ENCODE measurements at regions not wholly inside any gene's neighbourhood (a gene's known extent, or its start where the extent isn't known, plus 50 kb on each side); places are given as distances from the start of the nearest gene placed in this dataset.

DNA sequence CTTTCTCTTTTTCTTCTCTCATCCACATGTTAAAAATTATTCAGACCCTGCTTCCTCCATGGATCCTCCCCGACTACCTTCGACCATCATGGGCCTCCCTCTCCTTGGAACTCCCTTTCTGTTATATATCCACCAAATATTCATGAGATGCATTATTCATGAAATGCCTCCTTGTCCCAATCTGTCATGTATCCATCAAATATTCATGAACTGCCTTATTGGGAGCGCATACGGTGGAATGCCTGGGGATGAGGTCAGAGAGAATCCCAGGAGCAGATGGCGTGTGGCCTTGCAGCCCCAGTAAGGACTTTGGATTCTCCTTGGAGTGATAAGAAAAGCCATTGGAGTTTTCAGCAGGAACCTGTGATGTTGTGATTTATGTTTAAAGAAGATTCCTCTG, 97.0 kb downstream of the NRN1 start:
- no peak for DNase-seq
- Histone ChIP-seq H3K4me2 (replicated peaks; ENCODE audit: extremely low read depth, low read length, poor library complexity, severe bottlenecking) (no peak overlapping the region), H3K36me3 (replicated peaks in 1 of 2; ENCODE audit: control insufficient read depth in 1 of 2, insufficient read depth in 2 of 2, low read length in 2 of 2) (no peaks in the 10 kb centered on the region), H3K79me2 (ENCODE audit: insufficient read depth, low read length) (no peaks in the 10 kb centered on the region), H2AFZ (ENCODE audit: insufficient read depth, low read depth, low read length, poor library complexity, severe bottlenecking) (no peak overlapping the region), H3K27me3 (ENCODE audit: control insufficient read depth in 2 of 2, insufficient read depth in 2 of 2, low read length in 2 of 2) (no peaks in the 10 kb centered on the region), H3K4me1 (ENCODE audit: control insufficient read depth in 1 of 2, insufficient read depth in 2 of 2, low read length in 2 of 2) (no peaks in the 10 kb centered on the region), H3K9ac (ENCODE audit: insufficient read depth, low read length, poor library complexity, severe bottlenecking) (no peak overlapping the region), H3K4me3 (replicated peaks in 1 of 3; ENCODE audit: low read depth in 2 of 3, low read length in 3 of 3) (no peak overlapping the region), H3K27ac (ENCODE audit: low read depth in 1 of 2, low read length in 2 of 2) (no peak overlapping the region), H4K20me1 (ENCODE audit: insufficient read depth, low read length) (no peaks in the 10 kb centered on the region), H3K9me3 (replicated peaks in 1 of 2; ENCODE audit: control insufficient read depth in 1 of 2, insufficient read depth in 1 of 2, low read length in 2 of 2) (no peaks in the 10 kb centered on the region)
- intact Hi-C loops (cut with micrococcal nuclease), result no loop called here
- Mint-ChIP-seq H3K27me3 (ENCODE audit: low read depth in 3 of 3) (peaks cover 4 to 10% (median 6%) of the 10 kb centered on the region in 3 donors), H3K36me3 (no peaks in the 10 kb centered on the region), H3K27ac (peak overlapping the region in 1 of 7 donors; percentile 32), H3K9me3 (peaks cover 0 to 6% (median 2%) of the 10 kb centered on the region in 7 donors), H3K4me1 (no peaks in the 10 kb centered on the region), H3K4me3 (no peak overlapping the region)
- WGBS (ENCODE audit: insufficient coverage), result 98% methylated on average over 5 of the region's 5 CpGs
- TF ChIP-seq, protein P1, sequence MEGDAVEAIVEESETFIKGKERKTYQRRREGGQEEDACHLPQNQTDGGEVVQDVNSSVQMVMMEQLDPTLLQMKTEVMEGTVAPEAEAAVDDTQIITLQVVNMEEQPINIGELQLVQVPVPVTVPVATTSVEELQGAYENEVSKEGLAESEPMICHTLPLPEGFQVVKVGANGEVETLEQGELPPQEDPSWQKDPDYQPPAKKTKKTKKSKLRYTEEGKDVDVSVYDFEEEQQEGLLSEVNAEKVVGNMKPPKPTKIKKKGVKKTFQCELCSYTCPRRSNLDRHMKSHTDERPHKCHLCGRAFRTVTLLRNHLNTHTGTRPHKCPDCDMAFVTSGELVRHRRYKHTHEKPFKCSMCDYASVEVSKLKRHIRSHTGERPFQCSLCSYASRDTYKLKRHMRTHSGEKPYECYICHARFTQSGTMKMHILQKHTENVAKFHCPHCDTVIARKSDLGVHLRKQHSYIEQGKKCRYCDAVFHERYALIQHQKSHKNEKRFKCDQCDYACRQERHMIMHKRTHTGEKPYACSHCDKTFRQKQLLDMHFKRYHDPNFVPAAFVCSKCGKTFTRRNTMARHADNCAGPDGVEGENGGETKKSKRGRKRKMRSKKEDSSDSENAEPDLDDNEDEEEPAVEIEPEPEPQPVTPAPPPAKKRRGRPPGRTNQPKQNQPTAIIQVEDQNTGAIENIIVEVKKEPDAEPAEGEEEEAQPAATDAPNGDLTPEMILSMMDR (IDR thresholded peaks at IDR 0.05), result no peak

DNA sequence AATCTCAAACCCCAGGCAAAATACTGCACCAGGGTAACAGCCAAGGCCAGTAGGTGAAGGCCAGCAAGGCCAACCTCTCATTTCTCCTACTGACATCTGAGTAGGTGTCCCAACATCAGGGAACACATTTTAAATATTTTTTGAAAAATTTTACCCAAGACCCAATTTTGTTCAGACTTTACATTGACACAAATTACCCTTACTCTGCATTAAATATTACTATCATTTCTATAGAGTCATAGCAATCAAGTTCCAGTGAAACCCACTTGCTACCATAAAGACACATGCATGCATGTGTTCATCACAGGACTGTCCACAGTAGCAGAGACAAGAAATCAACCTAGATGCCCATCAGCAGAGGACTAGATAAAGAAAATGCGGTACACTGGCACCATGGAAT, 99.9 kb downstream of the NRN1 start:
- intact Hi-C loops (cut with micrococcal nuclease), result no loop called here
- H3K4me3 Mint-ChIP-seq, result no peak overlapping the region
- Histone ChIP-seq H3K9me3 (replicated peaks in 1 of 2; ENCODE audit: control insufficient read depth in 1 of 2, insufficient read depth in 1 of 2, low read length in 2 of 2) (no peaks in the 10 kb centered on the region), H3K4me3 (replicated peaks in 1 of 3; ENCODE audit: low read depth in 2 of 3, low read length in 3 of 3) (no peak overlapping the region), H3K9ac (ENCODE audit: insufficient read depth, low read length, poor library complexity, severe bottlenecking) (no peak overlapping the region), H3K27ac (ENCODE audit: low read depth in 1 of 2, low read length in 2 of 2) (no peak overlapping the region), H4K20me1 (ENCODE audit: insufficient read depth, low read length) (no peaks in the 10 kb centered on the region), H3K36me3 (replicated peaks in 1 of 2; ENCODE audit: control insufficient read depth in 1 of 2, insufficient read depth in 2 of 2, low read length in 2 of 2) (no peaks in the 10 kb centered on the region), H2AFZ (ENCODE audit: insufficient read depth, low read depth, low read length, poor library complexity, severe bottlenecking) (no peak overlapping the region), H3K4me1 (ENCODE audit: control insufficient read depth in 1 of 2, insufficient read depth in 2 of 2, low read length in 2 of 2) (no peaks in the 10 kb centered on the region), H3K79me2 (ENCODE audit: insufficient read depth, low read length) (no peaks in the 10 kb centered on the region), H3K4me2 (replicated peaks; ENCODE audit: extremely low read depth, low read length, poor library complexity, severe bottlenecking) (no peak overlapping the region), H3K27me3 (ENCODE audit: control insufficient read depth in 2 of 2, insufficient read depth in 2 of 2, low read length in 2 of 2) (no peaks in the 10 kb centered on the region)
- H3K4me1 Mint-ChIP-seq, result no peaks in the 10 kb centered on the region
- 90% methylated on average over 1 of the region's 1 CpG for WGBS (ENCODE audit: insufficient coverage)
- peaks cover 4% of the 10 kb centered on the region in 3 donors for H3K27me3 Mint-ChIP-seq (ENCODE audit: low read depth in 3 of 3)
- no peaks in the 10 kb centered on the region for H3K36me3 Mint-ChIP-seq
- DNase-seq, result no peak
- H3K9me3 Mint-ChIP-seq, result peaks cover 0 to 3% (median 0%) of the 10 kb centered on the region in 7 donors
- TF ChIP-seq, protein P1 (IDR thresholded peaks at IDR 0.05), result no peak
- H3K27ac Mint-ChIP-seq, result no peak overlapping the region

All from CD14-positive monocyte (primary cell).